ENCODE measurements at regions not wholly inside any gene's neighbourhood (a gene's known extent, or its start where the extent isn't known, plus 50 kb on each side); places are given as distances from the start of the nearest gene placed in this dataset.

DNA sequence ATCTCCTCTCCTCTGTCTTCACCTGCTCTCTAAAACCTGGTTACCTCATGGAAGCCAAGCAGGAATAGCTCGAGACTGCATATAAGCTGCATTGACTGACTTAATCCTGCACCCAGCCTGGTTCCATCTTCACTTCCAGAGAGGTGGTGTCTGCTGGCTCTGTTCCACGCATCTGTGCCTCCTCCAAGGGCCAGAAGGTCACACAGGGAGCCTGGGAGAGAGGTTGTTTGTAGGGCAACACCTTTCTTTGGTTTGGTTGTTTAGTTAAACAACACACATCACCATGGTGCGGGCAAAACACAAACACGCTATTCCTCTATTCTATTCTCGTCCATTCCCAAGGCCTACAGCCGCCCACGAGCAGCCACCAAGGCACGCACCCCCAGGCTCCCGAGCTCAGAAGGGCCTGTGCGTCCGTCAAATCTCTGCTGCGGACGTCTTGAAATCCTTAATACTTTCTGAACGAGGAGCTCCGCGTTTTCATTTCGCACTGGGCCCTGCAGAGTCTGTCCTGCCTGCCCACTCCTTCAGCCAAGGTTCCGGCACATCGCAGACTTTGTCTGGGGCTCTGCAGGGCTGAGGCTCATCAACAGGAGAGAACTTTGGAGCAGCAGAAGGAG is 116.2 kb downstream of the RIPK4 start:
- ATAC-seq (ENCODE audit: low FRiP score) (no peak), DNase-seq (no peak)
- Histone ChIP-seq H3K9me3 (ENCODE audit: control insufficient read depth, low read length) (no peaks in the 10 kb centered on the region), H3K4me3 (ENCODE audit: low read length in 2 of 2) (no peak overlapping the region), H3K36me3 (ENCODE audit: control insufficient read depth in 1 of 2, insufficient read depth in 2 of 2, low read length in 1 of 2) (no peaks in the 10 kb centered on the region), H3K27me3 (ENCODE audit: control insufficient read depth in 1 of 2, insufficient read depth in 2 of 2, low read length in 1 of 2) (no peaks in the 10 kb centered on the region), H3K4me1 (ENCODE audit: control insufficient read depth in 1 of 2, insufficient read depth in 2 of 2, low read length in 2 of 2) (peaks cover 3 to 5% of the 10 kb centered on the region in 2 donors), H3K27ac (ENCODE audit: low read depth in 1 of 2, low read length in 2 of 2) (peak overlapping the region in 1 of 2 donors; percentile 21)
- intact Hi-C loops (cut with DNase I), result no loop called here
- 77 to 79% methylated on average over 19 of the region's 19 CpGs for WGBS, 2 donors

DNA sequence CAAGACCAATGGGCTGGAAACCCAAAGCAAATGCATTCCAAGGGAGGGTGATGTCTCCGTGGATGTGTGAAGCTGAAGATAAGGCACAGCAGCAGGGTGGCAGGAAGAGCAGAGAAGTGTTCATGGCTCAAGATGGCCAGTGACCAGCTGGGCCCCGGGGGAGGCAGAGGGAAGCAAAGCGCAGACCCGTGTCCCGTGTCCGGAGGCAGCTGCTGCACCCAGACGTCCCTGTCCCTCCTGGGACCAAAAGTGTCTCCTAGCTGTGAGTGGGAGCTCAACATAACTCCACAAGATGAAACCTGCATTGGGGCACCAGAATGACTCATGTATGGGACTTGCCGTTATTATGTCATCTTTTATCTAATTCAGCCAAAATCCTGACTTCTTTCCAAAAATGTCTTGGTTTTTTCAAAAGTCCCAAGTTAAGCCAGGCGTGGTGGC is 118.2 kb downstream of the RIPK4 start:
- WGBS, 2 donors, result 22 to 29% methylated on average over 9 of the region's 9 CpGs
- DNase-seq (no peak), ATAC-seq (ENCODE audit: low FRiP score) (peak; percentile 65)
- Histone ChIP-seq H3K36me3 (ENCODE audit: control insufficient read depth in 1 of 2, insufficient read depth in 2 of 2, low read length in 1 of 2) (no peaks in the 10 kb centered on the region), H3K9me3 (ENCODE audit: control insufficient read depth, low read length) (no peaks in the 10 kb centered on the region), H3K27me3 (ENCODE audit: control insufficient read depth in 1 of 2, insufficient read depth in 2 of 2, low read length in 1 of 2) (no peaks in the 10 kb centered on the region), H3K4me1 (ENCODE audit: control insufficient read depth in 1 of 2, insufficient read depth in 2 of 2, low read length in 2 of 2) (peaks cover 0 to 1% of the 10 kb centered on the region in 2 donors), H3K27ac (ENCODE audit: low read depth in 1 of 2, low read length in 2 of 2) (peak overlapping the region in 1 of 2 donors; percentile 23), H3K4me3 (ENCODE audit: low read length in 2 of 2) (no peak overlapping the region)
- intact Hi-C loops (cut with DNase I), result loop anchor here in 1 of 2 donors (10.0 kb wide), 1 partner anchor 116 kb away; the partner anchor contains the start of gene RIPK4

DNA sequence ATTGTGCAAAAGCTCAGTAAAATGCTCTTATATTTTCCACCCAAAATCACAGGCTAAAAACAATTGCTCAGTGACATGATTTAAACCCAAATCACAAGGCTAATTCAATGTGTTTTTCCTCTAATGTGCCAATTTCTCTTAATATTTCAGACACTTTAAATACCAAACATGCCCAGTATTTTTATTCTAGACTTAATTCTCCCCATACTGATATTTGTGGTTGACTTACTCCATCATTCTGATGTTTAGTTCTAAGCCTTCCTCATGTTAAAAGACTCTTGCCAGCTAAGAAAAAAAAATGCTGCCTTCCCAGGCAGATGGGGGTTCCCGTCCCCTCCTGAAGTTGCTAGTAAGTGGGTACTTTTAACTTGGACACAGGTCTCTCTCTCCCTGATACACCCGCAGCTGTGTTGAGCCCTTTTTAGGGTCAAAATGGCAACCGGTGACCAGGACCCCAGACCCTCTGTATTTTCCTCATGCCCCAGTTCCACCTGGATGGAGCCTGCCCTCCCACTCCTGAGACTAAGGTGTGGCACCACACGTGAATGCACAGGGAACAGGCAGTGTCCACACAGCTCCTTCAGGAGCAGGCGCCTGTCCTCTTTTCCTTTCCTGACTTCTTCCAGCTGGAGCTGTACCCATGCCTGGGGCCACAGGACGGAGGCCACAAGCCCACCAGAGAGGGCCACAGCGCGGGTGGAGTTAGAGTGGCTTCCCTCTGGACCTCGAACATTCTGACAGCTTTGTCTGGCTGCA is 118.9 kb downstream of the RIPK4 start:
- no peak overlapping the region for H3K4me3 ChIP-seq (ENCODE audit: low read length in 2 of 2)
- DNase-seq (no peak), ATAC-seq (ENCODE audit: low FRiP score) (no peak)
- no peaks in the 10 kb centered on the region for H3K9me3 ChIP-seq (ENCODE audit: control insufficient read depth, low read length)
- peak overlapping the region in 1 of 2 donors; percentile 23 for H3K27ac ChIP-seq (ENCODE audit: low read depth in 1 of 2, low read length in 2 of 2)
- intact Hi-C loops (cut with DNase I), result loop anchor here in 1 of 2 donors (10.0 kb wide), 1 partner anchor 117 kb away; the partner anchor contains the start of gene RIPK4
- no peaks in the 10 kb centered on the region for H3K36me3 ChIP-seq (ENCODE audit: control insufficient read depth in 1 of 2, insufficient read depth in 2 of 2, low read length in 1 of 2)
- H3K27me3 ChIP-seq (ENCODE audit: control insufficient read depth in 1 of 2, insufficient read depth in 2 of 2, low read length in 1 of 2), result no peaks in the 10 kb centered on the region
- 73 to 79% methylated on average over 9 of the region's 9 CpGs for WGBS, 2 donors
- peaks cover 0 to 3% of the 10 kb centered on the region in 2 donors for H3K4me1 ChIP-seq (ENCODE audit: control insufficient read depth in 1 of 2, insufficient read depth in 2 of 2, low read length in 2 of 2)

DNA sequence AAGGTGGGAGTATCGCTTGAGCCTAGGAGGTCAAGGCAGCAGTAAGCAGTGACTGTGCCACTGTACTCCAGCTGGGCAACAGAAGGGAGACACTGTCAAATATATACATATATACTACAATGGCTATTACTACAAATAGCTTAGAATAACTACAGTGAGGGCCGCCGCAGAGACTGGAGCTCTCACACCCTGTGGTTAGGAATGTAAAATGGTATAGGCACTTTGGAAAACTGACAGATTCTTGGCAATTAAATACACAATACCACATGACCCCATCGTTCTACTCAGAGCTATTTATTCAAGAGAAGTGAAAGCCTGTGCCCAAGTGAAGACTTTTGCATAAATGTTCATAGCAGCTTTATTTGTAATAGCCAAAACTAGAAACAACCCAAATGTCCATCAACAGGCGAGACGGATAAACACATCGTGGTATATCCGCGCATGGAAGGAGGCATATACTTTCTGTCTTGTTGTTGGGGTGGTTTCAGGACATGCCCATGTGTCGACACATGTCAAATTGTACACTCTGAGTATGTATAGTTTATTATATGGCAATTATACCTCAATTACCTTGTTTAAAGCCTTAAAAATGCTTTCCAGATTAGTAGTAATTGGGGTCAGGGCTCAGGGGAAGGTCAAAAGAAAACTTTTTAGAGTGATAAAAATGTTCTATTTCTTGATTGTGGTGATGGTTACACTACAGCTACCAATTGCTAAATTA is 123.4 kb downstream of the RIPK4 start:
- H3K36me3 ChIP-seq (ENCODE audit: control insufficient read depth in 1 of 2, insufficient read depth in 2 of 2, low read length in 1 of 2), result no peaks in the 10 kb centered on the region
- no peak overlapping the region for H3K4me3 ChIP-seq (ENCODE audit: low read length in 2 of 2)
- no peaks in the 10 kb centered on the region for H3K9me3 ChIP-seq (ENCODE audit: control insufficient read depth, low read length)
- 47 to 53% methylated on average over 10 of the region's 10 CpGs for WGBS, 2 donors
- intact Hi-C loops (cut with DNase I), result loop anchor here in 1 of 2 donors (10.0 kb wide), 1 partner anchor 121 kb away; the partner anchor contains the start of gene RIPK4
- H3K4me1 ChIP-seq (ENCODE audit: control insufficient read depth in 1 of 2, insufficient read depth in 2 of 2, low read length in 2 of 2), result peaks cover 7 to 8% of the 10 kb centered on the region in 2 donors
- H3K27me3 ChIP-seq (ENCODE audit: control insufficient read depth in 1 of 2, insufficient read depth in 2 of 2, low read length in 1 of 2), result no peaks in the 10 kb centered on the region
- peak overlapping the region in 1 of 2 donors; percentile 56 for H3K27ac ChIP-seq (ENCODE audit: low read depth in 1 of 2, low read length in 2 of 2)
- DNase-seq (no peak), ATAC-seq (ENCODE audit: low FRiP score) (no peak)

DNA sequence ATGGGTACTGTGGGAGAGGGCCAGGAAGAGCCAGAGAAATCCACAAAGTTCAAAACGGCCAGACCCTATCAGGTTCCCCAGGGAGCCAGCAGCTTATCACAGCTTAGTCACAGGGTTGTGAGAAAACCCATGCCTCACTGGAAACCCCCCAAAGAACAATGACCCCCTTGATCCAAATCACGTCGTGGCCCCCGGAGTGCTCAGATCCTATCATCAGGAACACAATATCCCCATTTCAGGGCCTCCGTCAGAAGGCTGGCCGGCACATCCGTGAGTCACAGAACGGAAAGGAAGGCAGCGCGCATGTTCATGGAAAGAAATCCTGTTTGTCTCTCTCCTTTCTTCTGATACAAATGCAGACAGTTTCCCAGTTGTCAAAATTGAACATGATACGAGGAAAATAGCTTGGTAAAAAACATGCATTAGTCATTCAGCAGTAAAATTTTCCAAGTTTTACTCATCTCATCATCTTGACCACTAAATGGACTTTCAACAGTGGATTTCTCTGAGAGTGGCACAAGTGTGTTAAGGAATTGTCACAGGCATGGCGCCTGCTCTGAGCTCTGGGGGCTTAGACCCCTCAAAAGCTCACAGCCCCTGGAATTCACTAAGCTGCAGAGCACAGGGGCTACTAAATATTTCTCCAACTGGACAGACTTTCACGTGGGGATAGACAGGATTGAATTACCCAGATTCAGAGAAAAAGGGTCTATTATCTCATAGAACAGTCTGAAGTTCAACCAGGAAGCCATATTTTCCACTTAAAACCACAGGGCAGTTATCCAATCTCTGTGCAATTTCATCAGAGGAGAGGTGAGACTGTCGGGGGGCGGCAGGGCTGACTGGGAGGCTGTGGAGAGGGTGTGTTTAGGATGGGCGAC is 124.8 kb downstream of the RIPK4 start:
- H3K9me3 ChIP-seq (ENCODE audit: control insufficient read depth, low read length), result no peaks in the 10 kb centered on the region
- H3K4me1 ChIP-seq (ENCODE audit: control insufficient read depth in 1 of 2, insufficient read depth in 2 of 2, low read length in 2 of 2), result peaks cover 7 to 8% of the 10 kb centered on the region in 2 donors
- 26 to 29% methylated on average over 16 of the region's 16 CpGs for WGBS, 2 donors
- intact Hi-C loops (cut with DNase I), result loop anchor here in 1 of 2 donors (1.0 to 10.0 kb wide), 3 partner anchors 25 to 123 kb away; partner anchors contain the start of gene RIPK4
- H3K4me3 ChIP-seq (ENCODE audit: low read length in 2 of 2), result no peak overlapping the region
- no peaks in the 10 kb centered on the region for H3K27me3 ChIP-seq (ENCODE audit: control insufficient read depth in 1 of 2, insufficient read depth in 2 of 2, low read length in 1 of 2)
- ATAC-seq (ENCODE audit: low FRiP score) (peak; percentile 85), DNase-seq (peak; percentile 81 to 89)
- H3K36me3 ChIP-seq (ENCODE audit: control insufficient read depth in 1 of 2, insufficient read depth in 2 of 2, low read length in 1 of 2), result no peaks in the 10 kb centered on the region
- H3K27ac ChIP-seq (ENCODE audit: low read depth in 1 of 2, low read length in 2 of 2), result peak overlapping the region; percentile 61 to 93

DNA sequence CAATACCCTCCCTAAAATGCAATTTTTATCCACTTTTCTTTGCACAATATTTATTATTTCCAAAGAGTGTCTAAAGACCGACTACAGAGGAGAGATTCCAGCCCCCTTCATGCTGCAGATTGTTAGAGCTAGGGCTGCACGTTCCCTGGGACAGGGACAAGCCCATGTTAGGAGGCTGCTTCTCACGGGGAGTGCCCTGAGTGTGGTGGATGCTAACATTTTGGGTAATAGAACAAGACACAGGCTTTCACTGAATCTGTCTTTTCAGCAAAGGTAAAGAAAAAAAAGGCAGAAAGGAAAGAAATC is 125.4 kb downstream of the RIPK4 start:
- H3K4me1 ChIP-seq (ENCODE audit: control insufficient read depth in 1 of 2, insufficient read depth in 2 of 2, low read length in 2 of 2), result peaks cover 7 to 8% of the 10 kb centered on the region in 2 donors
- H3K36me3 ChIP-seq (ENCODE audit: control insufficient read depth in 1 of 2, insufficient read depth in 2 of 2, low read length in 1 of 2), result no peaks in the 10 kb centered on the region
- DNase-seq, result no peak
- H3K27me3 ChIP-seq (ENCODE audit: control insufficient read depth in 1 of 2, insufficient read depth in 2 of 2, low read length in 1 of 2), result no peaks in the 10 kb centered on the region
- 6 to 13% methylated on average over 3 of the region's 3 CpGs for WGBS, 2 donors
- no peaks in the 10 kb centered on the region for H3K9me3 ChIP-seq (ENCODE audit: control insufficient read depth, low read length)
- H3K27ac ChIP-seq (ENCODE audit: low read depth in 1 of 2, low read length in 2 of 2), result peak overlapping the region; percentile 61 to 72
- intact Hi-C loops (cut with DNase I), result loop anchor here in 1 of 2 donors (1.0 to 10.0 kb wide), 3 partner anchors 25 to 123 kb away; partner anchors contain the start of gene RIPK4
- ATAC-seq (ENCODE audit: low FRiP score), result peak; percentile 23
- no peak overlapping the region for H3K4me3 ChIP-seq (ENCODE audit: low read length in 2 of 2)

DNA sequence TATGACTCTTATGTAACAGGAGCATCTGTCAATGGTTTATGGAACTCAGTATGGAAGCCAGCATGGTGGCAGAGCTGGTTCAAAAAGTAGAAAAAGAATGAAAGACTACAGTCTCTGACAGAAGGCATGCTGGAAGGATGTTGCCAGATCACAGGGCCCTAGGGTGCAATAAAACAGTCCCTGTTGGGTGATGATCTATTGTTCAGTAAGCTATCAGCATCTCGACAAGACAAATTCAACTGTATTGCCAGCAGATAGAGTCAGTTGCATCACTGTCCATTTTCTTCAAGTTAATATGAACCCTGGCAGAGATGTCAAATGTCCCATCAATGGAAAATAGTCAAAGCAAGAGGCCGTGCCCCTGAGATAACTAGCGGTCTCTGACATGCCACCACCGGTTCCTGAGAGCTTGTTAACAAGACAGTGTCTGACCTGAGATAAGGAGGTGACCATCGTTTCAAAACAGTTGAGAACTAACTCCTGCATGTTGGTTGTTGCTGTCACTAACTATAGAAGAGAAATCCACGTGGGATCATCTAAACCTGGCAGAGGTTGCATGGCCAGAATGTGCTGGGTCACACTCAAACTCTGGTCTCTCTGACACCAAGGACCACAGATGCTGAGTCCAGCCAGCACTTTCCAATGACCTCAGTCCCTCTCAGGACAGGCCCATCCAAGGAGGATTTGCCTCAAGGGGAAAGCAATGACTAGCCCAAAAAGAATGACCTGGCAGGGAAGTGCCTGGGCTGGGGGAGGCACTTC is 125.9 kb downstream of the RIPK4 start:
- Histone ChIP-seq H3K9me3 (ENCODE audit: control insufficient read depth, low read length) (no peaks in the 10 kb centered on the region), H3K36me3 (ENCODE audit: control insufficient read depth in 1 of 2, insufficient read depth in 2 of 2, low read length in 1 of 2) (no peaks in the 10 kb centered on the region), H3K4me3 (ENCODE audit: low read length in 2 of 2) (no peak overlapping the region), H3K4me1 (ENCODE audit: control insufficient read depth in 1 of 2, insufficient read depth in 2 of 2, low read length in 2 of 2) (peaks cover 7 to 8% of the 10 kb centered on the region in 2 donors), H3K27me3 (ENCODE audit: control insufficient read depth in 1 of 2, insufficient read depth in 2 of 2, low read length in 1 of 2) (no peaks in the 10 kb centered on the region), H3K27ac (ENCODE audit: low read depth in 1 of 2, low read length in 2 of 2) (peak overlapping the region; percentile 61 to 72)
- intact Hi-C loops (cut with DNase I), result loop anchor here in 1 of 2 donors (1.0 to 10.0 kb wide), 3 partner anchors 24 to 124 kb away; partner anchors contain the start of gene RIPK4
- 59 to 60% methylated on average over 6 of the region's 6 CpGs for WGBS, 2 donors
- ATAC-seq (ENCODE audit: low FRiP score) (peak; percentile 24), DNase-seq (no peak)
